ENCODE measurements at regions not wholly inside any gene's neighbourhood (a gene's known extent, or its start where the extent isn't known, plus 50 kb on each side); places are given as distances from the start of the nearest gene placed in this dataset.

GRCh38 chr4:89486042-89486441, 178.4 kb upstream of the GPRIN3 start:
- H3K4me3 ChIP-seq = no peak overlapping the region
- peak; percentile 22 for TF ChIP-seq CTCF (IDR thresholded peaks at IDR 0.05; ENCODE audit: borderline replicate concordance)
- intact Hi-C loops (cut with micrococcal nuclease) = no loop called here
- H3K27me3 ChIP-seq (ENCODE audit: low read depth) = no peaks in the 10 kb centered on the region
- DNase-seq = no peak
- no peak overlapping the region for H3K27ac ChIP-seq (replicated peaks)
- no peaks in the 10 kb centered on the region for H3K36me3 ChIP-seq
- H3K4me1 ChIP-seq = no peaks in the 10 kb centered on the region
- H3K9me3 ChIP-seq (replicated peaks) = peaks cover 6% of the 10 kb centered on the region

GRCh38 chr4:89483833-89484232, 176.2 kb upstream of the GPRIN3 start:
- Histone ChIP-seq H3K36me3 (no peaks in the 10 kb centered on the region), H3K4me1 (no peaks in the 10 kb centered on the region), H3K27ac (replicated peaks) (no peak overlapping the region), H3K9me3 (replicated peaks) (peaks cover 22% of the 10 kb centered on the region), H3K4me3 (no peak overlapping the region), H3K27me3 (ENCODE audit: low read depth) (no peaks in the 10 kb centered on the region)
- DNase-seq = no peak
- no peak for TF ChIP-seq CTCF (IDR thresholded peaks at IDR 0.05; ENCODE audit: borderline replicate concordance)
- intact Hi-C loops (cut with micrococcal nuclease) = no loop called here

- Histone ChIP-seq H3K27me3 (ENCODE audit: low read depth) (no peaks in the 10 kb centered on the region), H3K4me3 (no peak overlapping the region), H3K9me3 (replicated peaks) (peaks cover 22% of the 10 kb centered on the region), H3K36me3 (no peaks in the 10 kb centered on the region), H3K4me1 (no peaks in the 10 kb centered on the region), H3K27ac (replicated peaks) (no peak overlapping the region)
- no peak for DNase-seq
- no peak for TF ChIP-seq CTCF (IDR thresholded peaks at IDR 0.05; ENCODE audit: borderline replicate concordance)
- intact Hi-C loops (cut with micrococcal nuclease) = no loop called here
Observed at GRCh38 chr4:89482926-89483595, 175.5 kb upstream of the GPRIN3 start.

- H3K4me3 ChIP-seq = no peak overlapping the region
- DNase-seq = no peak
- no peaks in the 10 kb centered on the region for H3K27me3 ChIP-seq (ENCODE audit: low read depth)
- intact Hi-C loops (cut with micrococcal nuclease) = no loop called here
- no peaks in the 10 kb centered on the region for H3K4me1 ChIP-seq
- H3K27ac ChIP-seq (replicated peaks) = no peak overlapping the region
- TF ChIP-seq CTCF (IDR thresholded peaks at IDR 0.05; ENCODE audit: borderline replicate concordance) = peak; percentile 37
- peaks cover 22% of the 10 kb centered on the region for H3K9me3 ChIP-seq (replicated peaks)
- H3K36me3 ChIP-seq = no peaks in the 10 kb centered on the region
Observed at GRCh38 chr4:89482251-89482650, 174.7 kb upstream of the GPRIN3 start.

GRCh38 chr4:89469930-89470375, 162.4 kb upstream of the GPRIN3 start:
- Histone ChIP-seq H3K9me3 (replicated peaks) (no peaks in the 10 kb centered on the region), H3K36me3 (no peaks in the 10 kb centered on the region), H3K27me3 (ENCODE audit: low read depth) (no peaks in the 10 kb centered on the region), H3K27ac (replicated peaks) (no peak overlapping the region), H3K4me3 (no peak overlapping the region), H3K4me1 (no peaks in the 10 kb centered on the region)
- intact Hi-C loops (cut with micrococcal nuclease) = no loop called here
- DNase-seq = no peak
- no peak for TF ChIP-seq CTCF (IDR thresholded peaks at IDR 0.05; ENCODE audit: borderline replicate concordance)

All from left ventricle myocardium inferior (tissue), 1 donor.